GM23248 (cell line): ENCODE measurements at regions not wholly inside any gene's neighbourhood (a gene's known extent, or its start where the extent isn't known, plus 50 kb on each side); places are given as distances from the start of the nearest gene placed in this dataset.
A peak's percentile ranks its signal among the peaks of the same experiment; 100 is the strongest.

Source experiments
- DNase-seq: peaks from one replicate; pipeline ENCODE4 v3.0.0-alpha.2; 2015
- H2AFZ ChIP-seq: fragments of 200-600 bp; sonication (generic); 2 replicates; pipeline ENCODE4 v1.6.1; 2016; ENCODE audit warnings: antibody characterized with exemption
- H3F3A ChIP-seq: fragments of 200-600 bp; sonication (generic); 2 replicates; pipeline ENCODE4 v1.6.1; 2016; ENCODE audit warnings: mild to moderate bottlenecking, antibody characterized with exemption, mixed run types; ENCODE audit not compliant: insufficient read depth
- H3K27ac ChIP-seq: fragments of 200-600 bp; sonication (generic); 2 replicates; pipeline ENCODE4 v1.5.1; 2016; ENCODE audit warnings: mild to moderate bottlenecking
- H3K27me3 ChIP-seq: fragments of 200-600 bp; sonication (generic); replicated peaks from 2 replicates; pipeline ENCODE4 v1.6.1; 2016; ENCODE audit warnings: mild to moderate bottlenecking; ENCODE audit not compliant: insufficient read depth
- H3K36me3 ChIP-seq: fragments of 200-600 bp; sonication (generic); 2 replicates; pipeline ENCODE4 v1.6.1; 2016; ENCODE audit warnings: low read depth, mild to moderate bottlenecking
- H3K4me1 ChIP-seq: fragments of 200-600 bp; sonication (generic); 2 replicates; pipeline ENCODE4 v1.6.1; 2016; ENCODE audit warnings: mild to moderate bottlenecking; ENCODE audit not compliant: insufficient read depth
- H3K4me2 ChIP-seq: fragments of 200-600 bp; sonication (generic); one replicate; pipeline ENCODE4 v1.6.1; 2016; ENCODE audit warnings: mild to moderate bottlenecking; ENCODE audit not compliant: unreplicated experiment
- H3K4me3 ChIP-seq: fragments of 200-600 bp; sonication (generic); 2 replicates; pipeline ENCODE4 v1.5.1; 2016; ENCODE audit warnings: mild to moderate bottlenecking
- H3K79me2 ChIP-seq: fragments of 200-600 bp; sonication (generic); 2 replicates; pipeline ENCODE4 v1.6.1; 2016; ENCODE audit warnings: mild to moderate bottlenecking; ENCODE audit not compliant: insufficient read depth
- H3K9ac ChIP-seq: fragments of 200-600 bp; sonication (generic); 2 replicates; pipeline ENCODE4 v1.6.1; 2016; ENCODE audit warnings: mild to moderate bottlenecking
- H3K9me2 ChIP-seq: fragments of 200-600 bp; sonication (generic); 2 replicates; pipeline ENCODE4 v1.6.1; 2016; ENCODE audit warnings: mixed run types, mild to moderate bottlenecking, moderate library complexity; ENCODE audit not compliant: insufficient read depth
- H3K9me3 ChIP-seq: fragments of 200-600 bp; sonication (generic); one replicate; pipeline ENCODE4 v1.6.1; 2017; ENCODE audit warnings: low read depth
- H4K20me1 ChIP-seq: fragments of 200-600 bp; sonication (generic); 2 replicates; pipeline ENCODE4 v1.6.0; 2016; ENCODE audit not compliant: insufficient read depth
- EZH2 ChIP-seq: fragments of 200-600 bp; sonication (generic); IDR thresholded peaks from 2 replicates; pipeline ENCODE4 v1.6.1; 2018; ENCODE audit warnings: antibody characterized with exemption, mild to moderate bottlenecking; ENCODE audit not compliant: insufficient read depth, poor library complexity, severe bottlenecking
- EZH2phosphoT487 ChIP-seq: fragments of 200-600 bp; sonication (generic); IDR thresholded peaks from 2 replicates; pipeline ENCODE4 v1.6.1; 2018; ENCODE audit warnings: antibody characterized with exemption, moderate library complexity, mild to moderate bottlenecking, low read depth; ENCODE audit not compliant: insufficient read depth
- WGBS, 2 experiments: methylation state at CpG; one replicate each; pipeline ENCODE4 v1.1.6; 2015 to 2017; ENCODE audit warnings: low lambda C conversion rate in 2 of 2, low coverage in 1 of 2; ENCODE audit errors: missing lambda C conversion rate in 2 of 2; 5-methylcytosine and 5-hydroxymethylcytosine counted together
- in situ Hi-C: fragments of 300-500 bp; cut with MboI; formaldehyde crosslinking; loops from 2 replicates; pipeline ENCODE4 v1.15.0; 2020

DNA sequence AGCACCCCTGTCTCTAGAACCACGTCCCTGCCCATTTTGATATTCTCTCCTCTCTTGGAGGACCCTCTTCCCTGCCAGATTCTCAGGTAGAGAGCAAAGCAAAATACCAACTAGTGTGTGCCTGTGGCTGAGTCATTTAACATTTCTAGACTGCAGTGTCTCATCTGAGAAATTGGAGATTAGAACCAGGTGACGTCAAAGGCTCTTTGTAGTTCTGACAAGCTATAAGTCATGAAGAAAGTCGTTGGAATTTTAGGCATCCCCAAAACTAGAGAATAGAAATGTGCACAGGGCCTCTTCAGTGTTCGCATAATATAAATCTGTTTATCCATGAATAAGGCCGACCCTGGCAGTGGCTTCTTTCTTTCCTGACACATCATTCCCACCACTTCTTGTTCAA is 74.4 kb upstream of the TANC1 start:
- TF ChIP-seq EZH2 (no peak), EZH2phosphoT487 (no peak)
- H3K79me2 ChIP-seq: no peaks in the 10 kb centered on the region
- H3K27me3 ChIP-seq: no peaks in the 10 kb centered on the region
- H3K27ac ChIP-seq: peak overlapping the region; percentile 29
- no peaks in the 10 kb centered on the region for H3K9me3 ChIP-seq
- no peak overlapping the region for H3K9ac ChIP-seq
- H3K9me2 ChIP-seq: no peaks in the 10 kb centered on the region
- H3K4me3 ChIP-seq: no peak overlapping the region
- in situ Hi-C loops: no loop called here
- peaks cover 19% of the 10 kb centered on the region; the same call in 1 of the 2 replicates for H3K4me1 ChIP-seq
- DNase-seq: peak; percentile 84
- H3K4me2 ChIP-seq: no peak overlapping the region
- WGBS, 2 experiments: 27 to 38% methylated on average over 5 of the region's 5 CpGs
- no peak overlapping the region for H2AFZ ChIP-seq
- peaks cover 27% of the 10 kb centered on the region for H3F3A ChIP-seq
- H3K36me3 ChIP-seq: no peaks in the 10 kb centered on the region
- H4K20me1 ChIP-seq: no peaks in the 10 kb centered on the region

- no peaks in the 10 kb centered on the region for H3K27me3 ChIP-seq
- WGBS, 2 experiments: 70 to 76% methylated on average over 4 of the region's 4 CpGs
- TF ChIP-seq EZH2phosphoT487: no peak
- no peak for TF ChIP-seq EZH2
- H3K27ac ChIP-seq: no peak overlapping the region; the same call in 1 of the 2 replicates
- H3K9ac ChIP-seq: no peak overlapping the region
- H3K4me1 ChIP-seq: peaks cover 19% of the 10 kb centered on the region; the same call in 1 of the 2 replicates
- no peak overlapping the region for H2AFZ ChIP-seq
- H3K9me2 ChIP-seq: no peaks in the 10 kb centered on the region
- no peaks in the 10 kb centered on the region for H3K79me2 ChIP-seq
- no peaks in the 10 kb centered on the region for H4K20me1 ChIP-seq
- no peaks in the 10 kb centered on the region for H3K36me3 ChIP-seq
- H3K4me3 ChIP-seq: no peak overlapping the region
- in situ Hi-C loops: no loop called here
- DNase-seq: no peak
- H3K9me3 ChIP-seq: no peaks in the 10 kb centered on the region
- H3K4me2 ChIP-seq: no peak overlapping the region
- peaks cover 25% of the 10 kb centered on the region for H3F3A ChIP-seq
Measured at GRCh38 chr2:158894572-158894971, 73.9 kb upstream of the TANC1 start.

- Histone ChIP-seq H4K20me1 (no peaks in the 10 kb centered on the region), H3K9me2 (no peaks in the 10 kb centered on the region), H3K36me3 (no peaks in the 10 kb centered on the region), H3K27ac (no peak overlapping the region), H3K4me1 (no peaks in the 10 kb centered on the region), H3K79me2 (no peaks in the 10 kb centered on the region), H3K4me3 (no peak overlapping the region), H3K4me2 (no peak overlapping the region), H2AFZ (no peak overlapping the region), H3K27me3 (no peaks in the 10 kb centered on the region), H3F3A (no peaks in the 10 kb centered on the region), H3K9ac (no peak overlapping the region), H3K9me3 (no peaks in the 10 kb centered on the region)
- DNase-seq: no peak
- 79 to 93% methylated on average over 8 of the region's 8 CpGs for WGBS, 2 experiments
- in situ Hi-C loops: no loop called here
- TF ChIP-seq EZH2 (no peak), EZH2phosphoT487 (no peak)
Measured at GRCh38 chr2:158900345-158900744, 68.1 kb upstream of the TANC1 start.

- WGBS, 2 experiments: 98 to 100% methylated on average over 2 of the region's 2 CpGs
- Histone ChIP-seq H3K4me1 (no peaks in the 10 kb centered on the region), H3F3A (no peaks in the 10 kb centered on the region), H3K9me2 (no peaks in the 10 kb centered on the region), H3K36me3 (no peaks in the 10 kb centered on the region), H2AFZ (no peak overlapping the region), H3K79me2 (no peaks in the 10 kb centered on the region), H3K9me3 (no peaks in the 10 kb centered on the region), H3K27ac (no peak overlapping the region), H3K27me3 (no peaks in the 10 kb centered on the region), H4K20me1 (no peaks in the 10 kb centered on the region), H3K9ac (no peak overlapping the region), H3K4me2 (no peak overlapping the region), H3K4me3 (no peak overlapping the region)
- in situ Hi-C loops: no loop called here
- TF ChIP-seq EZH2: no peak
- TF ChIP-seq EZH2phosphoT487: no peak
- DNase-seq: no peak
Measured at GRCh38 chr2:158902005-158902398, 66.4 kb upstream of the TANC1 start.
